AG10803 (cell line): ENCODE measurements at regions not wholly inside any gene's neighbourhood (a gene's known extent, or its start where the extent isn't known, plus 50 kb on each side); places are given as distances from the start of the nearest gene placed in this dataset.
A peak's percentile ranks its signal among the peaks of the same experiment; 100 is the strongest.

Experiments
- DNase-seq: peaks from one replicate; pipeline ENCODE4 v3.0.0; 2010; ENCODE audit warnings: low read depth
- H3K4me3 ChIP-seq: 2 replicates; pipeline ENCODE4 v1.5.1; 2011; ENCODE audit warnings: mild to moderate bottlenecking, low read length, control low read depth
- TF ChIP-seq, protein P1 (sequence below): conservative IDR thresholded peaks from 2 replicates; pipeline ENCODE4 v1.5.1; 2011; ENCODE audit warnings: mild to moderate bottlenecking, low read length, control low read depth, inconsistent platforms

DNA sequence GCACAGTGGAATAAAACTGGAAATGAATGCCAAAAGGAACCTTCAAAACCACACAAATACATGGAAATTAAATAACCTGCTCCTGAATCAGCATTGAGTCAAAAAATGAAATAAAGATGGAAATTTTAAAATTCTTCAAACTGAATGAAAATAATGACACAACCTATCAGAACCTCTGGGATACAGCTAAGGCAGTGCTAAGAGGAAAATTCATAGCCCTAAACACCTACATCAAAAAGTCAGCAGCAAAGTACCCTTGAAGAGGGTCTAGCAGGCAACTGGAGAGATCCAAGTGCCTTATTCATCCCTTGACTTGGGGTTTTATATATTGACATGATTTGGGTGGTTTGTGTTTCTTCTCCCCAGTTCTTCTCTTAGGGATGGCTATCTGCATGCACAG is 294.1 kb downstream of the PMP22 start:
- H3K4me3 ChIP-seq: no peak overlapping the region
- TF ChIP-seq, protein P1, sequence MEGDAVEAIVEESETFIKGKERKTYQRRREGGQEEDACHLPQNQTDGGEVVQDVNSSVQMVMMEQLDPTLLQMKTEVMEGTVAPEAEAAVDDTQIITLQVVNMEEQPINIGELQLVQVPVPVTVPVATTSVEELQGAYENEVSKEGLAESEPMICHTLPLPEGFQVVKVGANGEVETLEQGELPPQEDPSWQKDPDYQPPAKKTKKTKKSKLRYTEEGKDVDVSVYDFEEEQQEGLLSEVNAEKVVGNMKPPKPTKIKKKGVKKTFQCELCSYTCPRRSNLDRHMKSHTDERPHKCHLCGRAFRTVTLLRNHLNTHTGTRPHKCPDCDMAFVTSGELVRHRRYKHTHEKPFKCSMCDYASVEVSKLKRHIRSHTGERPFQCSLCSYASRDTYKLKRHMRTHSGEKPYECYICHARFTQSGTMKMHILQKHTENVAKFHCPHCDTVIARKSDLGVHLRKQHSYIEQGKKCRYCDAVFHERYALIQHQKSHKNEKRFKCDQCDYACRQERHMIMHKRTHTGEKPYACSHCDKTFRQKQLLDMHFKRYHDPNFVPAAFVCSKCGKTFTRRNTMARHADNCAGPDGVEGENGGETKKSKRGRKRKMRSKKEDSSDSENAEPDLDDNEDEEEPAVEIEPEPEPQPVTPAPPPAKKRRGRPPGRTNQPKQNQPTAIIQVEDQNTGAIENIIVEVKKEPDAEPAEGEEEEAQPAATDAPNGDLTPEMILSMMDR: no peak
- DNase-seq: no peak

DNA sequence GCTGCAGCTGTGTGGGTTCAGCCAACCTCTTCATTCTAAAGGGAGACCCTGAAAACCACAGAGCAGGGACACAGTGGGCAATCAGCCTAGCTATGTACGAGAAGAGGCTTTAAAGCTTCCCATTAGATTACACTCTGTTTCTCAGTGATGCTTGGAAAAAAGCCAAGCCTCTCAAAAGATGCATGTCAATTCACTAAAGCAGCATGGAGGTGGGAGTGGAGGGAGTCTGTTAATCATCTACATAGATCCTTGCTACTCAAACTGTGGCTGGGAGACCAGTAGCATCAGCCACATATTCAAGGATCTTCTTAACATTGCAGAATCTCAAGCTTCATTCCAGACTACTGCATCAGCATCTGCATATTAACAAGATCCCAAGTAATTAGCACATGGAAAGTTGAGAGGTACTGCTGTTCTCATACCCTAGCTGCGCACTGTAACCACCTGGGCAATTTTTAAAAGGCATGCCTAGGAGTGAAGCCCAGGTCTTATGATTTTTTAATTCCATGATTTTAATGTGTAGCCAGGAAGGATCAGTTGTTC is 305.9 kb downstream of the PMP22 start:
- H3K4me3 ChIP-seq: no peak overlapping the region
- TF ChIP-seq, protein P1: no peak
- DNase-seq: no peak

DNA sequence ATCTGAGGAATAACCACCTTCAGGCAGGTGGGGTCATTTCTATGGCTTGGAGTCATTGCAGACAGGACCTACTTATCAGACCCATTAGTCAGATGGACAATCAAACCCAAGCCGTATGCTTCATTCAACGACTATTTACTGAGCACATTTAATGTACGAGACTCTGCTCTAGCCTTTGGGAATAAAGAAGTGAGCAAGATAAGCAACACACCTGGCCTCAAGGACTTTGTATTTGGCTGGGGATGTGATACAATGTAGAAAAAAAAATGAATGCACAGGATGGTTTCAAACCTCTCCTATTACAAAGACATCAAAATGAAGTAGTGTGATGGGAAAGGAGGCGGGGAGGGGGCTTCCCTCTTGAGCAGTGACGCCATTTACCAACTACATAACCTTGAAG is 311.7 kb downstream of the PMP22 start:
- no peak overlapping the region for H3K4me3 ChIP-seq
- TF ChIP-seq, protein P1: no peak
- no peak for DNase-seq

DNA sequence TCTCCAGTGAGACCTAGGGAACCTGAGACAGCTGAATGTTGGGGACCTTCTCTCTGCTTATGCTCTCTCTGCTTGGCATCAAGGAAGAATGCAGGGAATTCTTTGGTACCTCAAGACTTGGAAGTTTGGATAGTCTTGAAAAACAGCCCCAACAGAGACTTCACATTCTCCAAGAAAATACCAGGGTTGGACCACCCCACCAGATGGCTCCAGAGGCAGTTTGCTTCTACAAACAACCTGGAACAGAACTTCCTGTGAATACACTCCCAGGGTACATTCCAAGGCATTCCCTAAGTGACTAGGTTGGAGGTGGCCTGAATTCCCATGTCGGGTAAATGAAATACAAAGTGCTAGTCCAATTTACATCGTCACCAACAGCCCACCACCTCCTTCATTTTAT is 314.4 kb downstream of the PMP22 start:
- TF ChIP-seq, protein P1: no peak
- H3K4me3 ChIP-seq: no peak overlapping the region
- peak; percentile 7 for DNase-seq

DNA sequence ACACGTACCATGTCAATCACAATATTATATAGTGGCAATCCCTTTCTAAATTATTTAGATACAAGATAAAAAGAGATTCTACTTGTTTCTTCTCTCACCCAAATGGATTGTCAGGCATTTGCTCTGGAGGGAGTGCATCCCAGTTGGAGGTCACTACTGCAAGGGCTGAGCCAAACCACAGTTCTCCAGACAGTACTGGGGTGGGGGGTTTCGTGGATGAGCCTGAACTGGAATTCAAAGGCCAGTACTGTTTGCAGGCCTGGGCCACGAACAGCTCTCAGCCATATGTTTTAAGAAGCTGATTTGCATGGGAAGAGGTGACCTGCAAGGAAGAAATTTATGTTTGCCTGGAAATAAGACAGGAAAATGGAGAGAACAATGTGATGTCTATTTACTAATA is 314.9 kb downstream of the PMP22 start:
- TF ChIP-seq, protein P1: no peak
- peak; percentile 77 for DNase-seq
- no peak overlapping the region for H3K4me3 ChIP-seq

DNA sequence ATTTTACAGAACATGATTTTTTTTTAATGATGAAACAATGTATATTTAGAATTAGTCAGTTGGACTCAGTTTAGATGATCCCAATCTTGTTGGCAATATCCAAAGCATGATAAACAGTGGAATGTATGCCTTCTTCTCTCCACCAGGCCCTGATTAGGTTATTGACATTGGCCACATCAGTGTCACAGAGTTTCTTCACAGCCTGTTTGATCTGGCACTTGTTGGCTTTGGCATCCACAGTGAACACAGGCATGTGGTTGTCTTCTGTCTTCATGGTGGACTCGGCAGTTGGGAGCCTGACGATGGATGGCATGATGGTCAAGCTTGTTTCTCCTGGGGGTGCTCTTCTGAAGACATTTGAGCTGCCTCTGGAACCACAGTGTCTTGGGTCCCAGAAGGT is 317.5 kb downstream of the PMP22 start:
- TF ChIP-seq, protein P1: no peak
- no peak for DNase-seq
- no peak overlapping the region for H3K4me3 ChIP-seq

DNA sequence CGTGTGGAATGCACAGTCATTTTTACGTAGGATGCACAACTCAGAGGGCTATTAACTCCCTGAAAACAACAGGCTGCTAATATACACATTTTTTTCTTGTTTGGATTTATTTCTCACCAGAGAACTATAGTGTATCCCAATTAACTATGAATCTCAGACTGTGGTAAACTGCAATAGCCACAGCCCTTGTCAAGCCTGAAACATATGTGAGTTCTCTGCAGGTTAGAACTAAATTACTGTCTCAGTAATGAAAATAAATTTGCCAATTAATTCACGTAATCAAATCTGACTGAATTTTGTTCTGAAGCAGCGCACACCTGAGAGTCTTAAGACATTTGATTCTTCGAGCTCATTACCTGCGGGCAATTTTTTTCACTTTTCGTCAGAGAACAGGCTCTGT is 318.6 kb downstream of the PMP22 start:
- DNase-seq: no peak
- TF ChIP-seq, protein P1: no peak
- no peak overlapping the region for H3K4me3 ChIP-seq
